ENCODE measurements at regions not wholly inside any gene's neighbourhood (a gene's known extent, or its start where the extent isn't known, plus 50 kb on each side); places are given as distances from the start of the nearest gene placed in this dataset.

DNA sequence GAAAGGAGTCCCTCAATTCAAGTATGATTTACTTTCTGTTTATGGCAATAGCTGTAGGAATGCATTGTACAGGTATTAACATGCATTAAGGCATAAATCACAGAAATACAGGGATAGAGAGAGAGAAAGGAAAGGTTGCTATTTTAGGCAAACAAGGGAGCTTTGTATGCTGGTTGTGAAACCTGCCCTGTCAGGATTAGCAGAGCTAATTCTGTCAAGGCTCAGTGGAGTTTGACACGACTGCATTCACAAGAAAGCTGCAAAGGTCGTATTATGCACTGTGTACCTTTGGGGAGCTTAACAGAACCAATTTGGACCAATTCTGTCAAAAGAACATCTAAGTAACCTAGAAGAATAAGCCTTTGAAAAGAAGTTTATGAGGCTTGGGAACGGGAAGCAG is 239.3 kb downstream of the GRIA2 start:
- H3K27ac Mint-ChIP-seq (ENCODE audit: unreplicated experiment): no peak overlapping the region
- DNase-seq: no peak
- H3K36me3 Mint-ChIP-seq (ENCODE audit: insufficient read depth, unreplicated experiment): no peaks in the 10 kb centered on the region
- H3K9me3 Mint-ChIP-seq (ENCODE audit: unreplicated experiment): no peaks in the 10 kb centered on the region
- Histone ChIP-seq H3K27me3 (replicated peaks; ENCODE audit: control insufficient read depth, insufficient read depth, low read length) (no peaks in the 10 kb centered on the region), H3K36me3 (ENCODE audit: control insufficient read depth, insufficient read depth, low read length) (no peaks in the 10 kb centered on the region), H3K4me1 (no peaks in the 10 kb centered on the region), H3K9me3 (no peaks in the 10 kb centered on the region), H3K4me3 (ENCODE audit: low read depth, low read length) (no peak overlapping the region)
- TF ChIP-seq, protein P1, sequence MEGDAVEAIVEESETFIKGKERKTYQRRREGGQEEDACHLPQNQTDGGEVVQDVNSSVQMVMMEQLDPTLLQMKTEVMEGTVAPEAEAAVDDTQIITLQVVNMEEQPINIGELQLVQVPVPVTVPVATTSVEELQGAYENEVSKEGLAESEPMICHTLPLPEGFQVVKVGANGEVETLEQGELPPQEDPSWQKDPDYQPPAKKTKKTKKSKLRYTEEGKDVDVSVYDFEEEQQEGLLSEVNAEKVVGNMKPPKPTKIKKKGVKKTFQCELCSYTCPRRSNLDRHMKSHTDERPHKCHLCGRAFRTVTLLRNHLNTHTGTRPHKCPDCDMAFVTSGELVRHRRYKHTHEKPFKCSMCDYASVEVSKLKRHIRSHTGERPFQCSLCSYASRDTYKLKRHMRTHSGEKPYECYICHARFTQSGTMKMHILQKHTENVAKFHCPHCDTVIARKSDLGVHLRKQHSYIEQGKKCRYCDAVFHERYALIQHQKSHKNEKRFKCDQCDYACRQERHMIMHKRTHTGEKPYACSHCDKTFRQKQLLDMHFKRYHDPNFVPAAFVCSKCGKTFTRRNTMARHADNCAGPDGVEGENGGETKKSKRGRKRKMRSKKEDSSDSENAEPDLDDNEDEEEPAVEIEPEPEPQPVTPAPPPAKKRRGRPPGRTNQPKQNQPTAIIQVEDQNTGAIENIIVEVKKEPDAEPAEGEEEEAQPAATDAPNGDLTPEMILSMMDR (IDR thresholded peaks at IDR 0.05; ENCODE audit: insufficient read depth in 1 of 2, low read depth in 1 of 2, low read length in 1 of 2, severe bottlenecking in 1 of 2, unreplicated experiment in 1 of 2): no peak
- no TSS peak for BruUV-seq (replicated peaks)
- H3K4me1 Mint-ChIP-seq (ENCODE audit: low read depth, unreplicated experiment): no peaks in the 10 kb centered on the region
- CTCF ChIA-PET: no interaction called here
- peaks cover 3% of the 10 kb centered on the region for H3K27me3 Mint-ChIP-seq (ENCODE audit: insufficient read depth, unreplicated experiment)
- POLR2A ChIA-PET: no interaction called here
- intact Hi-C loops (cut with micrococcal nuclease; ENCODE audit: unreplicated experiment): no loop called here
- H3K4me3 Mint-ChIP-seq (ENCODE audit: unreplicated experiment): no peak overlapping the region

DNA sequence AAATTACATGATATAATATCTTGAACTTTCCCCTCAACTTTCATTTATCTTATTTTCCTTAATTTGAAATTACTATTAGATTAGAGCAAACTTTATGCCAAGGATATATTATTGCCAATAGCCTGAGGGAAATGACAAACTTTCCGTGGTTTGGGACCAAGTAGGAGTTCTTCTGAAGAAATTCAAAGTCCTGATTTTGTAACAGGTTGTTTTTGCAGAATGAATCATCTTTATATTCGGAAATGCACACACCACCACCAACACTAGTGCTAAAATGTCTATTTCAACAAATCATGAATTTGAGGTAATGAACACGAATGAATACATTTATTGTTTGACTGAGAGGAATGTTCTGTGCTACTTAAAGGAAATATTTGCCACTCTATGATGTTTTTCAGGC is 226.7 kb downstream of the GRIA2 start:
- POLR2A ChIA-PET: no interaction called here
- Mint-ChIP-seq H3K36me3 (ENCODE audit: insufficient read depth, unreplicated experiment) (no peaks in the 10 kb centered on the region), H3K27ac (ENCODE audit: unreplicated experiment) (no peak overlapping the region), H3K27me3 (ENCODE audit: insufficient read depth, unreplicated experiment) (no peaks in the 10 kb centered on the region), H3K4me1 (ENCODE audit: low read depth, unreplicated experiment) (no peaks in the 10 kb centered on the region), H3K4me3 (ENCODE audit: unreplicated experiment) (no peak overlapping the region), H3K9me3 (ENCODE audit: unreplicated experiment) (no peaks in the 10 kb centered on the region)
- Histone ChIP-seq H3K36me3 (ENCODE audit: control insufficient read depth, insufficient read depth, low read length) (no peaks in the 10 kb centered on the region), H3K4me1 (no peaks in the 10 kb centered on the region), H3K4me3 (ENCODE audit: low read depth, low read length) (no peak overlapping the region), H3K9me3 (no peaks in the 10 kb centered on the region), H3K27me3 (replicated peaks; ENCODE audit: control insufficient read depth, insufficient read depth, low read length) (no peaks in the 10 kb centered on the region)
- CTCF ChIA-PET: no interaction called here
- TF ChIP-seq, protein P1 (IDR thresholded peaks at IDR 0.05; ENCODE audit: insufficient read depth in 1 of 2, low read depth in 1 of 2, low read length in 1 of 2, severe bottlenecking in 1 of 2, unreplicated experiment in 1 of 2): no peak
- BruUV-seq (replicated peaks): no TSS peak
- no peak for DNase-seq
- intact Hi-C loops (cut with micrococcal nuclease; ENCODE audit: unreplicated experiment): no loop called here

DNA sequence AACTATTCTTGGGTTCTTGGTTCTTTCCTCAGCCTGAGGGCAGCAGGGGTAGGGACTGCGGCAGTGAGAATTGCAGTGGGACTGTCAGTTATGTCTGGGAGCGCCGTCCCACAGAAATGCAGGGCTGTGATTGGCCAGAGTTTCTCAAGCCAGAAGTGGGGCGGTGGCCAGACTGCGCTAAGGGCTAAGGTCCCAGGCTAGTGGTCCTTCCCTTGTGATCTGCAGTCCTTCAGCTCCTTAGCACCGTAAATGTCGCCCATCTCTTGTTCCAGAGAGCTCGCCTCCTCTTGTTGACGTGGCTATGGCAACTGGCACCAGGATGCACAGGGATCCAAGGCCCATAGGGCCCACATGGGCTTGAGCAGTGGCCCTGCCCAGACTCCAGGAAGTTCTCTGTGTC is 223.5 kb downstream of the GRIA2 start:
- no peaks in the 10 kb centered on the region for H3K36me3 ChIP-seq (ENCODE audit: control insufficient read depth, insufficient read depth, low read length)
- TF ChIP-seq, protein P1 (IDR thresholded peaks at IDR 0.05; ENCODE audit: insufficient read depth in 1 of 2, low read depth in 1 of 2, low read length in 1 of 2, severe bottlenecking in 1 of 2, unreplicated experiment in 1 of 2): no peak
- no peak overlapping the region for H3K4me3 ChIP-seq (ENCODE audit: low read depth, low read length)
- no peaks in the 10 kb centered on the region for H3K9me3 Mint-ChIP-seq (ENCODE audit: unreplicated experiment)
- no peak overlapping the region for H3K27ac Mint-ChIP-seq (ENCODE audit: unreplicated experiment)
- no peaks in the 10 kb centered on the region for H3K36me3 Mint-ChIP-seq (ENCODE audit: insufficient read depth, unreplicated experiment)
- H3K4me3 Mint-ChIP-seq (ENCODE audit: unreplicated experiment): no peak overlapping the region
- no peaks in the 10 kb centered on the region for H3K27me3 ChIP-seq (replicated peaks; ENCODE audit: control insufficient read depth, insufficient read depth, low read length)
- no peaks in the 10 kb centered on the region for H3K9me3 ChIP-seq
- DNase-seq: no peak
- intact Hi-C loops (cut with micrococcal nuclease; ENCODE audit: unreplicated experiment): no loop called here
- H3K27me3 Mint-ChIP-seq (ENCODE audit: insufficient read depth, unreplicated experiment): no peaks in the 10 kb centered on the region
- ChIA-PET CTCF (no interaction called here), POLR2A (no interaction called here)
- no TSS peak for BruUV-seq (replicated peaks)
- no peaks in the 10 kb centered on the region for H3K4me1 Mint-ChIP-seq (ENCODE audit: low read depth, unreplicated experiment)
- H3K4me1 ChIP-seq: no peaks in the 10 kb centered on the region
